GM18498 (cell line): ENCODE measurements at regions not wholly inside any gene's neighbourhood (a gene's known extent, or its start where the extent isn't known, plus 50 kb on each side); places are given as distances from the start of the nearest gene placed in this dataset.
"Not testable (repeated sequence)": the region's sequence is repeated elsewhere in the genome, so short reads cannot be mapped to it uniquely, and the experiment has no call there.

Experiments
- ATAC-seq: cut with Tn5 transposase; IDR thresholded peaks from one replicate; pipeline ENCODE4 v1.9.1; 2021; ENCODE audit warnings: mild to moderate bottlenecking, moderate library complexity; ENCODE audit not compliant: unreplicated experiment

DNA sequence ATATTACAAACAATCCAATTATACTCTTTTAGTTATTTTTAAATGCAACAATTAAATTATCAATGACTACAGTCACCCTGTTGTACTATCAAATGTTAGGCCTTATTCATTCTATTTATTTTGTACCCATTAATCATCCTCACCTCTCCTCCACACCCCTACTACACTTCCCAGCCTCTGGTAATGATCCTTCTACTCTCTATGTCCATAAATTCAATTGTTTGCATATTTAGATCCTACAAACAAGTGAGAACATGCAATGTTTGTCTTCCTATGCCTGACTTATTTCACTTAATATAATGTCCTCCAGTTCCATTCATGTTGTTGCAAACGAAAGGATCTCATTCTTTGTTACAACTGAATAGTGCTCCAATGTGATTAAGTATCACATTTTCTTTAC lies 1414.6 kb downstream of the SLITRK1 start:
- no peak for ATAC-seq

DNA sequence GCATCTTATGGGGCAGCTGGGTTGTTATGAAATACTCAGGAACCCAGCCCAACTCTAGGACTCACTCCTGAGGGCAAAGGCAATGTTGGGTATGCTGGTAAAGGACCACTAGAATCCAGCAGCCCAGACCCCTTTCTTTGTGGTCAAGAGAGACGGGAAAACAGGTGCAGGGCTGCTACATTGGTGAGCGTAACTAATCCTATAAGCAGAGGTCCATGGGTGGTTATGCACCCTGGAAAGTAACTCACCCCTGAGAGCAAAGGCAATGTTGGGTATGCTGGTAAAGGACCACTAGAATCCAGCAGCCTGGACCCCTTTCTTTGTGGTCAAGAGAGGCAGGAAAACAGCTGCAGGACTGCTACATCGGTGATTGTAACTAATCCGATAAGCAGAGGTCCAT lies 1422.7 kb downstream of the SLITRK1 start:
- ATAC-seq, result not testable (repeated sequence)

DNA sequence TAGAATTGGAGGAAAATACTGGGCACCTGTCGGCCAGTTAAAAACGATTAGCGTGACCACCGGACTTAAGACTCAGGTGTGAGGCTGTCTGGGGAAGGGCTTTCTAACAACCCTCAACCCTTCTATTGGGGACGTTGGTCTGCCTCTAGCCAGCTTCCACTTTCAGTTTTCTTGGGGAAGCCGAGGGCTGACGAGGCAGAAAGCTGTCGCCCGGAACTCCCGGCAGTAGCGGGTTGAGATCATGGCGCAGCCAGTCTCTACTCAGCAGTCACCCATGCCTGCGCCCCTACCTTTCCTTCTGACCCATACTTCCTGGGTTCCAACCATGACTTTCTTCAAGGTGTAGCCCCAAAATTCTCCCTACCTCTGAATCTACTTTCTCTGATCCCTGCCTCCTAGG lies 1424.1 kb downstream of the SLITRK1 start:
- ATAC-seq, result no peak

DNA sequence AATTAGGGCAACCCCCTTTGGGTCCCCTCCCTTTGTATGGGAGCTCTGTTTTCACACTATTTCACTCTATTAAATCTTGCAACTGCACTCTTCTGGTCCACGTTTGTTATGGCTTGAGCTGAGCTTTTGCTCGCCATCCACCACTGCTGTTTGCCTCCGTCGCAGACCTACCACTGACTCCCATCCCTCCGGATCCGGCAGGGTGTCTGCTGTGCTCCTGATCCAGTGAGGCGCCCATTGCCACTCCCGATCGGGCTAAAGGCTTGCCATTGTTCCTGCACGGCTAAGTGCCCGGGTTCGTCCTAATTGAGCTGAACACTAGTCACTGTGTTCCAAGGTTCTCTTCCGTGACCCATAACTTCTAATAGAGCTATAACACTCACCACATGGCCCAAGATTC lies 1424.7 kb downstream of the SLITRK1 start:
- ATAC-seq, result not testable (repeated sequence)

DNA sequence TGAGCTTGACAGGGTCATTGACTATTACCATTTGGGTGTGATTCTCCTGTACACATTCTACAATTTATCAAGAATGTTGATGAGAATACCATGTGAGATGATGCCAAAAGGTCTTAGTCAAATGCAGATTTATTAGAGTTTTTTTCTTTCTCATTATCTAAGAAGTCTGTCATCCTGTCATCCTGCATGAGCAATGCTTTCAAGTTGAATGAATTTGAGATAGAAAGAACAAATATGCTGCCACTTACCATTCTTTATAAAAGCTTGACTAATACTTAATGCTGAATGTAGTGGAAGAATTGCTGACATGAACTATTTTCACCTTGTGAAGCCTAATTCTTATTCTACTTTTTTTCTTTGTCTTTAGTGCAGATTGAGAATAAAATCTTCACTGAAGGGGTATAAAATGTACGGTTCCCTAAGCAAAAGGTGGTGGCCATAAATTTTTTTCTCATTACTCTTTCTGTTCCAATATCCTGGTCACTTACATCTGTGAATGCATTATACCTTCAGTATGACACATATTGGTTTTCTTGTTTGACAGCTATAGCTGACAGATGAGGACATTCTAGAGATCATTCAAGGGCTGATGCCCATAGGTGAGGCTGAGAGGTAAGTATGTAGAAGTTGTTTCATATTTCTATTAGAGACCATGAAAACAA lies 1434.7 kb downstream of the SLITRK1 start:
- ATAC-seq, result no peak

DNA sequence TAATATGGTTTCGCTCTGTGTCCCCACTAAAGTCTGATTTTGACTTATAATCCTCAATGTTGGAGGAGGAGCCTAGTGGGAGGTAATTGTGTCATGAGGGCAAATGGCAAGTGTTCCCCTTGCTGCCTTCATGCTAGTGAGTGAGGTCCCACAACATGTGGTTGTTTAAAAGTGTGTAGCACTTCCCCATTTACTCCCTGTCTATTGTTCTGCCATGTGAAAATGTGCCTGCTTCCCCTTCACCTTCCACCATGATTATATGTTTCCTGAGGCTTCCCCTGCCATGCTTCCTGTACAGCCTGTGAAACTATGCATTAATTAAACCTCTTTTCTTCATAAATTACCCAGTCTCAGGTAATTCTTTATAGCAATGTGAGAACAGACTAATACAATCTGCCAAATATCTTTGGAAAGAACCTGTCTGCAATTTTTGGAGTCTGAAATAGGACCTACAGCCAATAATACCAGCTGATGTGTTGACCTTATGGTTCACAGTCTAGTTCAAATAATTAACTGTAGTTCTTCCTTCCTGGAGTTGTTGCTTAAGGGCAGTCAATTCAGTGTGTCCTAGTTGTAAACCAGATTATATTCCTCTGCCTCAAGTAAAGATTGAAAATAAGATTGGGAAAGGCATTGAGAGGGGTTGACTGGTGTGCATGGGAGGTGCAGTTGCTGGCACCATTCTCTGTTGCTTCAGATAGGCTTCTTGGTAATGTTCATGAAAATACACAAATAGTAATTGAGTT lies 1442.9 kb downstream of the SLITRK1 start:
- ATAC-seq, result no peak

DNA sequence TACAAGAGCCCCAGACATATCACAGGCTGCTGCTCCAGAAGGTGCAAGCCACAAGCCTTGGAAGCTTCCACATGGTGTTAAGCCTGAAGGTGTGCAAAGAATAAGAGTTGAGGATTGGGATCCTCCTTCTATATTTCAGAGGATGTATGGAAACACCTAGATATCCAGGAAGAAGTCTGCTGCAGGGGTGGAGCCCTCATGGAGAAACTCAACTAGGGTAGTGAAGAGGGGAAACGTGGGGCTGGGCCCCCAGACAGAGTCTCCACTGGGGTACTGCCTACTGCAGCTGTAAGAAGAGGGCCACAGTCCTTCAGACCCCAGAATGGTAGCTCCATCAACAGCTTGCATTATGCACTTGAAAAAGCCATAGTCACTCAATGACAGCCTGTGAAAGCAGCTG lies 1444.0 kb downstream of the SLITRK1 start:
- no peak for ATAC-seq

DNA sequence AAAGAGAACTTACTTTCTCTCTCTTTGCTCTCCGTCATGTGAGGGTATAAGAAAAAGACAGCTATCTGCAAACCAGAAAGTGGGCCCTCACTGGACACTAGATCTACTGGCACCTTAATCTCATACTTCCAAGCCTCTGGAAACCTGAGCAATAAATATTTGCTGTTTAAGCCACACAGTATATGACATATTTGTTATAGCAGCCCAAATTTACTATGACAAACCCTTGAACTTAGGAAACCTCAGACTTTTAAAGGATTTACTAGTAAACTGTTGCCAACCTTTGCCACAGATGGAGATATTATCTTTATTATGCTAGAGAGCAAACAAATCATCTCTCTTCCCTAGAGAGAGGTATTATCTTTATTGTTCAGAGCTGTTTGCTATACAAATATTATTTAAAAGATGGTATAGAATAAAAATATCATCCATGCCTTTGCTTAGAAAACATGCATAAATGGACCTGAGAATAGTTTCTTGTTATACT lies 1446.1 kb downstream of the SLITRK1 start:
- ATAC-seq, result no peak

DNA sequence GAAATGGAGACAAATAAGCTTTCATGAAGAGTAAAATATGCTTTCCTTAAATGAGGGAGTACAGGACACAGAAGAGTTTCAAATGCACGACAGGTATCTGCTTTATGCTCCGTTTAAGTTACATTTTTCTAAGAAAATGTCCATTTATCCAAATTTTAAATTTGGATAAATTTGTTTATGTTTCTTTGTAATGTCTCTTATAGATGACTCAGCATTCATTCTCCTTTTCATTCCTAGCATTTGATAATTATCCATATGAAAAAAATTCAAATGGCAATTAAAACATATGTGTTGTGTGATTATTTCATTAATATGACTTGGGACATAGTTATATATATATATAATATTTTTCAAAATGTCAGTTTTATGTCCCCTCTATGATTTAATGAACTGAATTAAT lies 1449.3 kb downstream of the SLITRK1 start:
- no peak for ATAC-seq

DNA sequence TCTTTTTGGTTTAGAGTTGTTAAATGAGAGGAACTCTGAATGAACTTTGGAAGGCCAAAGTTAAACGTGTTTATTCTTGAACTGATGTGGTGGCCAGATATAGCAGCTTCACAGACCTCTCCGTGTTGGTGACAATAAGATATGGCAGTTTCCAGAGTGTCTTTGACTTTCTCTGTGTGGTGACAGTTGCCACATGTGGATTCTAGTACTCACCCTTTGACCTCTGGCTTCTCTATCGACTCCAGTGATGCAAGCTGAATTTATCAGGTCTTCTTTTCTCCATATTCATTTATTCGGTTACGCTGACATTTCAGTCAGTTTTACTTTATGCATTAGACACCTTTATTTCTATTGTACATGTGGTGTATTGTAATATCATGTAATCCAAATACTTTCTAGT lies 1469.5 kb downstream of the SLITRK1 start:
- no peak for ATAC-seq

DNA sequence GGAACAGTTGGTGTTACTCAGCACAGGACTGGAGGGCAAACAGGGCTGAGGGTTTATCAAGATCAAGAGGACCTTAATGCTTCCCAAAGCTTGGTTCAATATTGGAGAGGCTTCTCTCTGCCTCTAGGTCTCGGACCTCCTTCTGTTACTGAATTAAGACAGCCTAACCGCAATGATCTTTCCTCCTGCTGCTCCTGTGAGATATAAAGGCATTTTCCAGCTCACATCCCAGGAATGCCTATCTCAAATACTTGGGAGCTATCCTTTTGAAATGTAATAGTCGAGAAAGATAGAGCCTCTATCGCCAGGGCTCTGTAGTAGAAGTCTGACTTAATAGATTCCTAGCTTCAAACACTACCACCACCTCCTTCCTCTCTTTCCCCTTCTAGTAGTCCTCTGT lies 1475.0 kb downstream of the SLITRK1 start:
- no peak for ATAC-seq

DNA sequence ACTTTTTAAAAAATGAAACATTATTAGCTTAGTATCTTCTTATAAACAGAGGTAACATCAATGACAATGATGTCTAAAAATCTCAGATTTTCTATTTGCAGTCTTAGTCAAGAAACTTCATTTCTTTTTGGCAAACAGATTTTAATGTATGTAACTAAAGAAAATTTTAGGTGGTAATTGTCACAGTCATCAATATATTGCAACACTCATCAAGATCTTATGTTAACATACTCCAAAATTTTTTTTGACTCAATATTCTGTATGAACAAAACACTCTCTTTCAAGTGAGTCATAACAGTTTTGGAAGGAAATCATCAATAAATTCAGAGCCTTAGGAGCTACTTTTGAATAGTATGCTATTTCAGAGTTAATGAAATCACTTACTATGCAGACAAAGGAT lies 1507.6 kb downstream of the SLITRK1 start:
- no peak for ATAC-seq

DNA sequence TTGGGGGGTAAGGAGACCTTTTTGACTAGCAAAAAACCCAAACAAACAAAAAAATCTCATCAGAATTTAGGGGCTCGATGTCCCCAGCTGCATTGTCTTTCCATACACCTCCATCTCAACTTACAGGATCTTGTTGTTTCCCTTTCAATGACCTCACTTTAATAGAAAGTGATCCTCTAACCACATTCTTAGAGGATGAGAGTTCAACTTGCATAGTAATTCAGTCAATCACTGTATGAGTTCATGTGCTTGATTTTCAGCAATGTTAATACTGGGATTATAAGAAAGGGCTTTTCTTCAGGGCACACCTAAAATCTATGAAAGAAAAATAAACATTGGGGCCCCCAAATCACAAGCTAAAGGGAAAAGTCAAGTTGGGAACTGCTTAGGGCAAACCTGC lies 1512.0 kb downstream of the SLITRK1 start:
- no peak for ATAC-seq

DNA sequence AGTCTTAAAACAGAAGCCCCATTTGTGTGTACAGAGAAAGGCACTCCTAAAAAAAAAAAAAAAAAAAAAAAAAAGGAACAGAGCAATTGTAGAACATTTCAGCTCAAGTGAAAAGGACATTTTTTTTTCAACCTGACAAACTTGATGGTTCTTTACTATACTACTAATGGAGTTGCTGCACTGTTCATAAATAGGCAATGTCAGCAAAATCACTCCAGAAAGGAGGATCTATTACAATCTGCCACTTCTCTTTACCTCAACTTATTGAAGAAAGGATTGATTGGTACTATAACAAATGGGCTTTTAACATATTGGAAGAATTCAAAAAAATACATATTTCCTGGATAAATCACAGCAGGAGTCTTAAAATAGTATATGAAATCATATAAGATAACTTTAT lies 1517.7 kb downstream of the SLITRK1 start:
- ATAC-seq, result no peak

DNA sequence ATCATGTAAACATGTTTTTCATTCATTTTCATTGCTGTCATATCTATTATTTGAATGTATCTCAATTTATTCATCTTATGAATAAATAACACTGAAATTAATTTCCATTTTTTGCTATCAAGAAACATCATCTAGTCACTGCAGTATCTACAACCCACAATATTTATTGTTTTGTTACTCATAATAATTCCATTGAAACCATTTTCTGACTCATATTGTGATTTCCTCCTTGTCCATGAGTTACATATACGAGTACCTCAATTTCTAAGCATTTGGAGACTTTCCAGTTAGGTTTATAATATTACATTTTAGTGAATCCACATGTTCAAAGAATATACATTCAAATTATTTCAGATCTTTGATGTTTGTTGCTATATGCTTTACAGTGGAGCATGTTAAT lies 1524.0 kb downstream of the SLITRK1 start:
- ATAC-seq, result no peak

DNA sequence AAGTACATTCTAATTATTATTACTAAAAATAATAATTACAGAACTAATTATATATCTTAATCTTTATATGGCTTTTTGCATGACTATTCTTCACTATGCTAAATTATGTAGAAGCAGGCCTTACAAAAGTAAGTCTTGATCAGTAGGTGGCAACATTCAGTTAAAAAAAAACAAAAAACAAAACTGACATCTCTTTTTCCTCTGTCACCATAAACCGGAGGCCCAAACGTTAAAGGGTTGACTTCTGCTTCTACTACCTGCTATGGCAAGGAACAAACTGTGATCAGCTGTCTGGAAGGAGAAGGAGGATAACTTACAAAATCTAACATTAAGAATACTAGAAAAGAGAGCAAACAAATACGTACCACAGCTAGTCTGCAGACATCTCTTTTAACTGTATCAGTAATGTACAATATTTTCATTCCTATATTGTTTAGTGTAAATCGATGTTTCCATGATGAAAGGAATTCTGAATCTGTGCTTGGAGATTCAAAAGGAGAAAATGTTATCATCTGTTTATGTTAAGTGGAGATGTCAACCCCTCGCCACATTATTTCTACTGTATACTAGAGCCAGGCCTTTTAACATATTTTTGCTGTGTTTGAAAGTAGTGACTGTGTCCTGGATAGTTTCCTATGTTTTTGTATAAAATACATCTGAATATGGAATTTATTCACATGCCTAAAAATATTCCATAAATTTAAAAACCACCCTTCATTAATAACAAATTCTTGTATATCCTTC lies 1525.4 kb downstream of the SLITRK1 start:
- ATAC-seq, result no peak

DNA sequence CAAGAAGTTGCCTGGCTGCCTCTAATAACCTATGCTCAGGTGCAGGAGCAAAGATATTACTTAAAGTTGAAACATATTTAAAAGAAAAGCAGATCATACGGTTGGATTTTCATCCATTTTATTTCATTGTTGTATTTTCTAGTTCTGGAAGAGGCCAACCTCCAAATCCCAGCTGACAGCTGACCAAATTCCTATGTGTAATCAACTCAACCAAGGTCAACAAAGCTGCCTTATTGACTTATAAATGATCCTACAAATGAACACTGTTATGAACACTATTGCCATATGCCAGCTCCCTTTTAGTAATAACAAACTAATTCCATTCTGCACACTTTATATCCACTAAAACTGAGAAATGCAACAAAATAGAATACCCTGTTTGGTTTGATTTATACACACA lies 1537.4 kb downstream of the SLITRK1 start:
- ATAC-seq, result no peak

DNA sequence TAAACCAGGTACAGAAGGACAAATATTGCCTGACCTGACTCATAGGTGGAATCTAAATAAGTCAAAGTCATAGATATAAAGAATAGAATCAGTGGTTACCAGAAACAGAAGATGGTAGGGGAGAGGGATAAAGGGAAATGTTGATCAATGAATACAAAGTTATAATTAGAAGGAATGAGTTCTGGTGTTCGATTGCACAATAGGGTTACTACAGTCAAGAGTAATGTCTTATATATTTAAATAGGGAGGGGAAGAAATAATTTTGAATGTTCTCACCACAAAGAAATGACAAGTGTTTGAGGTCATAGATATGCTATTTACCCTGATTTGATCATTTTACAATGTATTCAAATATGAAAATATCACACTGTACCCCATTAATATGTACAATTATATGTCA lies 1541.2 kb downstream of the SLITRK1 start:
- ATAC-seq, result no peak

DNA sequence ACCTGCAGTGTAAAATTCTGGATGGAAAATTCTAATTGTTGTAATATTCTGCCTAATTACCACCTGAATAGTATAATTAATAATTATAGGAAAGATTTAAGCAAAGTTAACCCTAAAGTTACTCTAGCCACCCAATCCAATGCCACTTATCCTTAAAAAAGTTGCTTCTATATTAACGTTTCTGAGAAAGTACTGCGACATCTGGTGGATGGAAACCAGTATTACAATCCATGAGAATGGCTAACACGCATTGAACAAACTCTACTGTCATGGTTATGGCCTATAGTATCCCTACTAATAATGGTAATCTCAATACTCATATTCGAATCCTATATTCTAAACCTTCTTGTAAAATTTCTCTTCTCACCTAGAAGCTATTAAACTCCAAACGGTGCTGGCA lies 1551.8 kb downstream of the SLITRK1 start:
- no peak for ATAC-seq

DNA sequence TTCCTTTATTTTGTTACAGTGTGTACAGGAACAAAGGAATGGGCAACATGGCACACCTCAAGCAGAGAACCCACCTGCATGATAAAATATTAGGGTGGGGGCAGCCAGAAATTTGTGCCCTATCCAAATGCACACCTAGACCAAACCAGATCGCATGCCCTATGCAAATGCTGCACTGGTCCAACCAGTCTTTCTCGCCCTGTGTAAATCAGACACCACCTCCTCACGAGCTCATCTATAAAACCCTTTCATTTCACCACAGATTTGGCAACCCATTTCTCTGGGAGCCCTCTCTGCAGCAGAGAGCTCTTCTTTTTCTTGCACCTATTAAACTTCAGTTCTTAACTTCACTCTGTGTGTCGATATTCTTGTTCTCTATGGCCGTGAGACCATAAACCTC lies 1559.2 kb downstream of the SLITRK1 start:
- ATAC-seq, result no peak

DNA sequence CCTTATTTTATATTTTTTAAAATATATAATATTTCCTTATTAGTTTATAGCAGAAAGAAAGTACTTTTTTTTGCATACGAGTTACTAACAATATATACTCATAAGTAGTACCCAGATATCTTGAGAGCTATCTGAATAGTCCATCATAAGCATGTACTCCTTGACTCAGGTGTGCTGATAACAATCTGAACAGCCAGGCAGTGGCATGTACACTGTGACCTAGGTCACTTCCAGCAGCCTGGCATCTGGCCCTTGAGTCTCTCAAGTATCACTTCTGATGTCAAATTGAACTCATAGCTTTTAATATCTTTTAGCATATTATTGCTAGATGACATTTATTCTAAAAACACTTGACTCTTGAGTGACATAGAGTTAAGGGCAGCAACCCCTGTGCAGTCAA lies 1576.7 kb downstream of the SLITRK1 start:
- ATAC-seq, result no peak

DNA sequence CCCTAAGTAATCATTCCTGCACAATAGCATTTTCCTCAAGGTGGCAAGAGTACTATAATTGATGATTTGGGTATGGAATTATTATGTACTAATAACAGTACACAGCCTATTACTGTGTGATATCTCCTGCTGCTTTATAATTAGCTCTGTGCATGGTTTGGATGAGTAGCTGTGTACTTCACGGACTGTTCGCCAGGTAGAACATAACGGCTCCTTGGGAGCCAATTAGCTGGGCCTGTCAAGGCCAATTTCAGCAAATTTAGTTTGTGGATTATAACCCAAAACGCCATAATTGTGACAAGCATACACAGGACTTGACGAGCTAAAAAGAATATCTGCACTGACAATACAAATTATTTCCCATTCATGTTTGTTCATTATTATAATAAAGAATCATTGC lies 1584.2 kb downstream of the SLITRK1 start:
- no peak for ATAC-seq
